Cardiac septum (tissue), 1 donor: ENCODE measurements at regions not wholly inside any gene's neighbourhood (a gene's known extent, or its start where the extent isn't known, plus 50 kb on each side); places are given as distances from the start of the nearest gene placed in this dataset.

ENCODE experiments used
- DNase-seq: peaks from one replicate; pipeline ENCODE4 v3.0.0-alpha.2; 2020; ENCODE audit warnings: low spot score
- intact Hi-C: fragments of 100-400 bp; cut with DNase I; formaldehyde crosslinking; loops from one replicate; pipeline ENCODE4 v1.14.0; 2022
- donor health status: DM: no; HTN: no; CAD: no.

GRCh38 chr2:155161314-155161713 is 462.8 kb downstream of the KCNJ3 start:
- intact Hi-C loops: no loop called here

DNA sequence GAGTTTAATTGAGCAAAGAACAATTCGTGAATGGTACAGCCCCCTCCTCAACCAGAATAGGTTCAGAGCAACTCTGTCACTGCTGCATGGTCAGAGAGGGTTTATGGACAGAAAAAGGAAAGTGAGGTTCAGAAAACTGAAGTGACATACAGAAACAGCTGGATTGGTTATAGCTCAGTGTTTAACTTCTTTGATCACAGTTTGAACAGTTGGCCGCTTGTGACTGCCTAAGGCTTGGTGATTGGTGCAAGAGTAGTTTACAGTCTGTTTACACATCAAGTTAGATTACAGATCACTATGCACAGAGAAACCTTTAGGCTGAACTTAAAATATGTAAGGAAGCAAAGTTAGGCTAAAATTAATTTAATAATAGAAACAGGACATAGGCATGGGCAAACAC is 459.2 kb downstream of the KCNJ3 start:
- DNase-seq: no peak
- intact Hi-C loops: no loop called here

More at GRCh38 chr2:155161314-155161713, 462.8 kb downstream of the KCNJ3 start:
- no peak for DNase-seq

DNA sequence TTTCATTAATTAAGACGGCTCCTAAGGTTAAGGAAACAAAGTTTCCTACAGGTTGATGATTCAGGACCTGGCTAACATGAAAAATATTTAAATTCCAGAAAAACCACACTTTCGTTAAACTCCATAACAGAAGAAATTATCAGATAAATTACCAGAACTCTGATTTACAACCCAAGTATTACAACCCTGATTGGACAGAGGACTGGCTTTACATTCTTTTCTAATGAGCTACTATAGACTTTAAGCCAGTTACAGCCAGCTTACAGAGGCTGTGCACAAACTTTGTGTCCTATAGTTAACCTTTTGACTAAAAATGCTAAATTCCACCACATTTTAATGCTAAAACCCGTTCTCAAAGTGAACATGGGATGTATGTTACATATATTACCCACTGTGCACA is 458.6 kb downstream of the KCNJ3 start:
- intact Hi-C loops: no loop called here
- DNase-seq: no peak

GRCh38 chr2:155151945-155152344 is 453.4 kb downstream of the KCNJ3 start:
- no peak for DNase-seq
- intact Hi-C loops: no loop called here

DNA sequence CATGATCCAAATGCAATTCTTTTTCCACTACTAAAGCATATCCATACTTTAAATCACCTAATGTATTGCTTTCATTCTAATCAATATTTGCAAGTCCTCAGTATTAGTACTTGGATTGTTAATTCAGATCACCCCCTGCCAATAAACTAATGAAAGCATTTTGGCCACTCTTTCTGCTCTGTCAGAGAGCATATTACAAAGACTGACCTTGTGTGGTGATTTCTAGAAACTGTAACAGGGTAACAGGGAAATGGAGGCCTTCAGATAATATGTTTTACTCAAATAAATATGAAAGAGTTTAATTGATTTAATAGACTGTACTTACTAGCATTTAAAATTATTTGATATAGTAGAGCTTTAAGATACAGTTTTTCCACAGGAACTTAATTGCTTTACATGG is 453.0 kb downstream of the KCNJ3 start:
- intact Hi-C loops: no loop called here
- DNase-seq: no peak

DNA sequence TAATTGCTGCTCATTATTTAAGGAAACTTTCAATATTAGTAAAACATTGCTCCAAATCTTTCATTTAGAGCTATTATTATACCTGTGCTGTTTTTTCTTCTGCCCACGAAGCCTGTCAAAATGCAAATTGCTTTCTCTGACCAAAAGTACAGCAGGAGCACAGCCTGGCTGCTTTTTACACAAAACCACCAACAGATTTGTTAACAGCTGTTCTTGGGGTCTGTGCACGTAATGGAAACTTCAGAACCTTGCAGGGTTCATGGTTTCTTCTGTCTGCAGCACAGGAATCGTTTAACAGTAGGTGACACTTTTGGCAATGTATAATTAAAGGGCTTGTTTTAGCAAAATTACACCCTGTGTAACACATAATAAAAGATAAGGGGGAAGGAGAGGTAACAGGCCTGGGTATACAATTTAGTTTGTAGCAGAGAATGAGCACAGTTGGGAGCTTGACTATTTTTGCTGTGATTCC is 447.3 kb downstream of the KCNJ3 start:
- DNase-seq: no peak
- intact Hi-C loops: no loop called here

- intact Hi-C loops: no loop called here
- DNase-seq: no peak
Observed at GRCh38 chr2:155141418-155141817, 442.9 kb downstream of the KCNJ3 start.

GRCh38 chr2:155125585-155126230 is 427.2 kb downstream of the KCNJ3 start:
- no peak for DNase-seq
- intact Hi-C loops: no loop called here

GRCh38 chr2:155115846-155116245 is 417.4 kb downstream of the KCNJ3 start:
- DNase-seq: no peak
- intact Hi-C loops: no loop called here

- DNase-seq: no peak
- intact Hi-C loops: no loop called here
Observed at GRCh38 chr2:155111070-155111469, 412.6 kb downstream of the KCNJ3 start.

- no peak for DNase-seq
- intact Hi-C loops: no loop called here
Observed at GRCh38 chr2:155109527-155109926, 411.0 kb downstream of the KCNJ3 start.

GRCh38 chr2:155100261-155100660 is 401.8 kb downstream of the KCNJ3 start:
- no peak for DNase-seq
- intact Hi-C loops: no loop called here

DNA sequence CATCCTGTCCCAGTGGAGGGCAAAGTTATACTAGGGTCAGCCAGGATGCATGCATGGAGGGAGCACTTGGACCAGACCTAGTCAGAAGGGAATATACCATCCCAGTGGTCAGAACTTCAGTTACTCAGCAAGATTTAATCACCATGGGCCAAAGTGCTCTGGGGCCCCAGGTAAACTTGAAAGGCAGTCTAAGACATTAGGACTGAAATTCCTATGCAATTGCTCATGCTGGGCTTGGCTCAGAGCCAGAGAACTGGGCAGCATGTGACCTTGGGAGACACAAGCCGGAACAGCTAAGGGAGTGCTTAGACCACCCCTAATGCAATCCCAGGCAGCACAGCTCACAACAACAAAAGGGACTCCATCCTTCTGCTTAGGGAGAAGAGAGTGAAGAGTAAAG is 401.3 kb downstream of the KCNJ3 start:
- intact Hi-C loops: no loop called here

DNA sequence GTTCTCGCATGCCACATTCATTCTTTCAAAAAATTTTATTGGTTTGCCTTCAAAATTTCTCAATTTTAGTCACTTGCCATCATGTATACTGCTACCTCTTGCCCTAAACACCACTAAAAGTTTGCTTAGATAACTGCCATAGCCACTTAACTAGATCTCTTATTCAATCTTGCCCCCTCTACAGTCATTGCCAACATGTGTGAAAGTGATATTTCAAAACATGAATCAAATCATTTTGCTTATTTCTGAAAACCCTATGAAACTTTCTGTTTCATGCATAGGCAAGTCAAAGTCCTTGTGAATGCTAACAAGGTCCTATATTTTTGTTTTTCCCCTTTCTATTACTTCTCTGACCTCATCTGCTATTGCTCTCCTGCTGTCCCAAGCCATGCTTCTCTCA is 397.1 kb downstream of the KCNJ3 start:
- intact Hi-C loops: no loop called here
- DNase-seq: no peak

More for the DNA sequence above, 401.3 kb downstream of the KCNJ3 start:
- no peak for DNase-seq

DNA sequence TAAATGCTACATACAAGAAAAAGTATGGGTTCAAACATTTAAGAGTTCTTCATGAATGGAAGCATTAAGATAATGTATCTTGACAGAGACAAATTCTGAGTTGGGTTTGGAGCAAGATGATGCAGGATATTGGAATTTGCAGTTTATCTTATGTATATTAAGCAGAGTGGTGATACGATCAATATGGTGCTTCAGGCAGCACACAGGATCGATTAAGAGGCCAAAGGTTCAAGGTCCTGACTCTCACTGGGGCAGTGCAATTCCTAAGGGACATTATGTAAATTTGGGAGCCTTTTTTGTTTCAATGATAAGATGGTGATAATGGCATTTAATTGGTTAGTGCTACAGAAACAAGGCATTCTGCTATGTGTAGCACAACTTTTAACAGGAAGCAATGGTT is 381.9 kb downstream of the KCNJ3 start:
- DNase-seq: no peak
- intact Hi-C loops: no loop called here

DNA sequence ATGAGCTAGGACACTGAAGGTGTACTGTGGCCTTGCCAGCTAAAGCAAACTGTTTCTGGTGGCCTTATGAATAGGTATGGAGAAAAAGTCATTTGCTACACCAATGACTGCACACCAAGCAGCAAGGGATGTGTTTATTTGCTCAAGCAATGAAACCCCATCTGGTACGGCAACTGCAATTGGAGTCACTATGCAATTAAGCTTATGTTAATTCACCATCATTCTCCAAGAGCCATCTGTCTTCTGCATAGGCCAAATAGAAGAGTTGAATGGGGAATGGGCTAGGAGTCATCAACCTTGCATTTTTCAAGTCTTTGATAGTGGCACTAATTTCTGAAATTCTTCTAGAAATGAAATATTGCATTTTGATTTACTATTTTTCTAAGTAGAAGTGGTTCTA is 372.0 kb downstream of the KCNJ3 start:
- intact Hi-C loops: no loop called here
- DNase-seq: no peak

DNA sequence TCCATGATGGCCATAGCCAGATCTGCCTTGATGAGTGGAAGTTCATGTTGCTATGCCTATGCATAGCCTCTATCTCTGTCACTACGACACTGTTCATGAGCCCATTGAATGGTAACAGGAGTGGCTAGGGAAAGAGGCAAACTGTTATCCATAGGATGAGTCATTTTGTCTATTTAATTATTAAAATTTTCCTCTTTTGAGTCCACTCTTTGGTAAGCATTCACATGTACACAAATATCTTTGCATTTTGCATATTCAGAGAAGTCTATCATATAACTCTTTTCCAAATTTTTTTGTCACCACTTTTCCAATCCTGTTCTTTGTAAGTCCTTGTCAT is 364.4 kb downstream of the KCNJ3 start:
- intact Hi-C loops: no loop called here
- DNase-seq: no peak

GRCh38 chr2:155062250-155062921 is 363.9 kb downstream of the KCNJ3 start:
- intact Hi-C loops: no loop called here
- no peak for DNase-seq

- DNase-seq: no peak
- intact Hi-C loops: no loop called here
Observed at GRCh38 chr2:155060896-155061295, 362.4 kb downstream of the KCNJ3 start.

DNA sequence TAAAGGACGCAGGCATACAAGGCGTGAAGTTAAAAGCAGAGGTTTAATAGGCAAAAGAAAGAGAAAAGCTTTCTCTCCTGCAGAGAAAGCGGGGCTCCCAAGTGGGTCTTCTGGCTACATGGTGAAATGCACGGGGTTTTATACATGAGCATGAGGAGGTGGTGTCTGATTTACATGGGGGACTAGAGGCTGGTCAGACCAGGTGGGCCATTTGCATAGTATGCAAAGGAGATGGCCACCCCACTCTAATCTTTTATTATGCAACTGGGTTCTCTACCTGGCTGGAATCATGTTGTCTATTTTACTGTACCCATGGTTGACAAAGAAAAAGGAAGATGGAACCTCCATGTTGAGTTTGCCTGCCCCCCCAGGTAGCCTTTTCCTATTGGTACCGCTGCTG is 356.2 kb downstream of the KCNJ3 start:
- DNase-seq: no peak
- intact Hi-C loops: no loop called here

DNA sequence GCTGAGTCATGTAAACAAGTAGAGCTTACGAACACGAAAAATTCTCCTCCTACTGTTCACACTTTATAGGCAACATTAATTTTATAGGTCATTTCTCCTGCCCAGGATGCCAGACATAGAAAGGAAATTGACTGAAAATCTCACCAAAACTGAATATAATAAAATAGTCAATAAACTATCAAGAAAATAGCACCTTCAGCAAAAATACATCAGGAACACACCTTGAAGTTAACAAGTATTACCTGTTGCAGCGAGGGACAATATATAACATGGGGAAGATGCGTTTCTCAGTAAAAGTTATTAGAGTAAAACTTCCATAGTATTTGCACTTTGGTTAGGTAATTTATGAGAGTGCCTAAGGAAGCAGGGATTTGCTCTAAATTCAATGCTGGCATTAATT is 344.6 kb downstream of the KCNJ3 start:
- intact Hi-C loops: no loop called here
- DNase-seq: no peak

- intact Hi-C loops: no loop called here
- DNase-seq: no peak
Observed at GRCh38 chr2:155035308-155035707, 336.8 kb downstream of the KCNJ3 start.
